Neutrophil (primary cell): ENCODE measurements at regions not wholly inside any gene's neighbourhood (a gene's known extent, or its start where the extent isn't known, plus 50 kb on each side); places are given as distances from the start of the nearest gene placed in this dataset.

Experiments used
- H3K27ac ChIP-seq: fragments of 200-600 bp; sonication (generic); 2 replicates; pipeline ENCODE4 v1.5.1; 2016; ENCODE audit warnings: mild to moderate bottlenecking, moderate library complexity
- H3K27me3 ChIP-seq: fragments of 200-600 bp; sonication (generic); 2 replicates; pipeline ENCODE4 v1.6.0; 2016; ENCODE audit warnings: mild to moderate bottlenecking
- H3K36me3 ChIP-seq: fragments of 200-600 bp; sonication (generic); 2 replicates; pipeline ENCODE4 v1.5.1; 2017
- H3K4me1 ChIP-seq, 2 experiments: fragments of 200-600 bp in 1 of 2; sonication (generic) in 1 of 2; 1 replicate in 1 of 2; 2 replicates in 1 of 2; pipeline versions ENCODE4 v1.5.1 to v1.6.1; 2013 to 2016; ENCODE audit warnings: low read depth in 1 of 2, low read length in 1 of 2, mild to moderate bottlenecking in 1 of 2, moderate library complexity in 1 of 2; ENCODE audit not compliant: control insufficient read depth in 1 of 2, insufficient read depth in 1 of 2
- H3K4me3 ChIP-seq, 2 experiments: fragments of 200-600 bp in 1 of 2; sonication (generic) in 1 of 2; 1 replicate in 1 of 2; 2 replicates in 1 of 2; pipeline ENCODE4 v1.5.1; 2013 to 2016; ENCODE audit warnings: low read depth in 1 of 2, low read length in 1 of 2, mild to moderate bottlenecking in 1 of 2, moderate library complexity in 1 of 2
- H3K9me3 ChIP-seq: fragments of 200-600 bp; sonication (generic); 2 replicates; pipeline ENCODE4 v1.5.1; 2016
- CTCF ChIP-seq: fragments of 200-600 bp; sonication (generic); IDR thresholded peaks from 2 replicates; pipeline ENCODE4 v1.5.1; 2016; ENCODE audit warnings: antibody characterized with exemption

GRCh38 chr1:47578026-47578720 lies 140.3 kb downstream of the FOXD2 start:
- Histone ChIP-seq H3K27me3 (peaks cover 24% of the 10 kb centered on the region), H3K4me1 (no peaks in the 10 kb centered on the region)

GRCh38 chr1:47578721-47579419 lies 141.0 kb downstream of the FOXD2 start:
- TF ChIP-seq CTCF = no peak

More at GRCh38 chr1:47578026-47578720, 140.3 kb downstream of the FOXD2 start:
- Histone ChIP-seq H3K4me3 (no peak overlapping the region), H3K27ac (no peak overlapping the region), H3K9me3 (no peaks in the 10 kb centered on the region), H3K36me3 (no peaks in the 10 kb centered on the region)
- TF ChIP-seq CTCF = no peak

GRCh38 chr1:47579809-47580208 lies 142.0 kb downstream of the FOXD2 start:
- Histone ChIP-seq H3K27ac (no peak overlapping the region), H3K36me3 (no peaks in the 10 kb centered on the region), H3K9me3 (no peaks in the 10 kb centered on the region), H3K4me3 (no peak overlapping the region), H3K27me3 (peaks cover 24% of the 10 kb centered on the region), H3K4me1 (no peaks in the 10 kb centered on the region)
- TF ChIP-seq CTCF = no peak

More at GRCh38 chr1:47578721-47579419, 141.0 kb downstream of the FOXD2 start:
- Histone ChIP-seq H3K27me3 (peaks cover 24% of the 10 kb centered on the region), H3K27ac (no peak overlapping the region), H3K9me3 (no peaks in the 10 kb centered on the region), H3K4me1 (no peaks in the 10 kb centered on the region), H3K4me3 (no peak overlapping the region), H3K36me3 (no peaks in the 10 kb centered on the region)

GRCh38 chr1:47580451-47580995 lies 142.7 kb downstream of the FOXD2 start:
- H3K4me1 ChIP-seq = no peaks in the 10 kb centered on the region
- no peak overlapping the region for H3K4me3 ChIP-seq
- no peak overlapping the region for H3K27ac ChIP-seq
- no peaks in the 10 kb centered on the region for H3K36me3 ChIP-seq
- no peak for TF ChIP-seq CTCF
- H3K9me3 ChIP-seq = no peaks in the 10 kb centered on the region
- peaks cover 30% of the 10 kb centered on the region for H3K27me3 ChIP-seq

GRCh38 chr1:47582891-47583608 lies 145.2 kb downstream of the FOXD2 start:
- Histone ChIP-seq H3K36me3 (no peaks in the 10 kb centered on the region), H3K4me1 (no peaks in the 10 kb centered on the region), H3K9me3 (no peaks in the 10 kb centered on the region), H3K27ac (no peak overlapping the region), H3K27me3 (peaks cover 31% of the 10 kb centered on the region), H3K4me3 (no peak overlapping the region)
- TF ChIP-seq CTCF = no peak
